Astrocyte of the cerebellum (primary cell): ENCODE measurements at regions not wholly inside any gene's neighbourhood (a gene's known extent, or its start where the extent isn't known, plus 50 kb on each side); places are given as distances from the start of the nearest gene placed in this dataset.
"Not testable (repeated sequence)": the region's sequence is repeated elsewhere in the genome, so short reads cannot be mapped to it uniquely, and the experiment has no call there.

Experiments
- DNase-seq: peaks from one replicate; pipeline ENCODE4 v3.0.0-alpha.2; 2011; ENCODE audit warnings: low read depth
- H3K4me3 ChIP-seq: 2 replicates; pipeline ENCODE4 v1.5.1; 2011; ENCODE audit warnings: mild to moderate bottlenecking, low read depth, low read length, moderate library complexity
- in situ Hi-C: cut with HindIII; loops from 2 replicates; pipeline ENCODE4 v1.10.0; 2017; ENCODE audit warnings: low sequenced_read_pairs
- TF ChIP-seq, protein P1 (sequence below): IDR thresholded peaks from 2 replicates; pipeline ENCODE4 v1.5.1; 2012; ENCODE audit warnings: low read length, low read depth, moderate library complexity, mild to moderate bottlenecking; ENCODE audit errors: missing control alignments

DNA sequence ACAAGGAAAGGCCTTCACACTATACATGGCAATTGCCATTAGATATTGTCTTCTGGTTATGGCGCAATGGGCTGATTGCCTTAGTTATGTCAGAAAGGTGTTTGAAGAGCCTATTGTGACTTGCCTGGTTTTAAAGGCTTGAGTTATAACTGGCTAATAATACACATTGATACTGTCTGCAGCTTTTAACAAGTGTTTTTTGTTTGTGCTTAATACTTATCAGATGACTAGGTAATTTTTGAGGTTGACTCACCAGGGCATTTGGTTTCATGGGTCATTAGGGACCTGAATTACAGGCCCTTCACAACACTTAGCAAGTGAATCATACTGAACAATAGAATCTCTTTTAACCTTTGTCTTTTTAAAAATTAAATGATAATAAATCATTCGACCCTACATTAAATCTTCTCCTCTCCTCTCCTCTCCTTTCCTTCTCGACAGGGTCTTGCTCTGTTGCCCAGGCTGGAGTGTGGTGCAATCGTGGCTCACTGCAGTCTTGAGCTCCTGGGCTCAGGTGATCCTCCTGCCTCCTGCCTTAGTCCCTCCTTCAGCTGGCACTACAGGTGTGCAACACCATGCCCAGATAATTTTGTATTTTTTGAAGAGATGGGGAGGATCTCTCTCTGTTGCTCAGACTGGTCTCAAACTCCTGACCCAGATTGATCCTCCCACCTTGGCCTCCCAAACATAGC lies 196.3 kb downstream of the JCAD start:
- in situ Hi-C loops, result no loop called here
- peak; percentile 92 for DNase-seq
- H3K4me3 ChIP-seq, result no peak overlapping the region
- TF ChIP-seq, protein P1, sequence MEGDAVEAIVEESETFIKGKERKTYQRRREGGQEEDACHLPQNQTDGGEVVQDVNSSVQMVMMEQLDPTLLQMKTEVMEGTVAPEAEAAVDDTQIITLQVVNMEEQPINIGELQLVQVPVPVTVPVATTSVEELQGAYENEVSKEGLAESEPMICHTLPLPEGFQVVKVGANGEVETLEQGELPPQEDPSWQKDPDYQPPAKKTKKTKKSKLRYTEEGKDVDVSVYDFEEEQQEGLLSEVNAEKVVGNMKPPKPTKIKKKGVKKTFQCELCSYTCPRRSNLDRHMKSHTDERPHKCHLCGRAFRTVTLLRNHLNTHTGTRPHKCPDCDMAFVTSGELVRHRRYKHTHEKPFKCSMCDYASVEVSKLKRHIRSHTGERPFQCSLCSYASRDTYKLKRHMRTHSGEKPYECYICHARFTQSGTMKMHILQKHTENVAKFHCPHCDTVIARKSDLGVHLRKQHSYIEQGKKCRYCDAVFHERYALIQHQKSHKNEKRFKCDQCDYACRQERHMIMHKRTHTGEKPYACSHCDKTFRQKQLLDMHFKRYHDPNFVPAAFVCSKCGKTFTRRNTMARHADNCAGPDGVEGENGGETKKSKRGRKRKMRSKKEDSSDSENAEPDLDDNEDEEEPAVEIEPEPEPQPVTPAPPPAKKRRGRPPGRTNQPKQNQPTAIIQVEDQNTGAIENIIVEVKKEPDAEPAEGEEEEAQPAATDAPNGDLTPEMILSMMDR, result no peak

DNA sequence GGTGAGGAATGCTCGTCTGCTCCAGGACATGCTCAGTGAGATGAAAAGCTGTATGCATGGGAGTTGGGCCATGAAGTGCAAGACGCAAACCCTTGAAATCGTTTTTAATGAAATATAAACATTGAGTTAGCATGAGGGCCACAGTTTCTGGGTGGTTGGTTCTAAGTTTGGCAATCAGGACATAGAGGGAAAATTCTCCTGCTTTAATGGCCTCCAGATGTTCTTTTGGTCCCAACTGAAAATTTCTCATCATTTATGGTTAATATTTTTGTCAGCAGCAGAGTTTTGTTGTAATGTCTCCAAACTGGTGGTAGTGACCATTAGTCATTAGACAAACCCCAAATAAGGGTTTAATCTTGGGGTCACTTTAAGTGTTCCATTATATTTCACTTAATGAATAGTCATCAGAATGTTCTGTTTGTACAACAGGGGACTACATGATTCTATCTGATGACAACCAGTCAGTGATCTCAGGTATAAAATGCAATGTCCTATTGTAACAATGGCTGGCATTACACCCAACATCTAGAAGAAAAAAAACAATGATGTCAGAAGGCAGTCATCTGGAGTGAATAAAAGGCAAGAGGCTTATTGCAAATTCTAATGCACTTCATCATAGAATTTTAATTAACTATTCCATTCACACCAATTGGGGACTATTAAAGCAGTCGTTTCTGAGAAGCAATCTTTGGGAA lies 197.4 kb downstream of the JCAD start:
- in situ Hi-C loops, result no loop called here
- DNase-seq, result peak; percentile 89

DNA sequence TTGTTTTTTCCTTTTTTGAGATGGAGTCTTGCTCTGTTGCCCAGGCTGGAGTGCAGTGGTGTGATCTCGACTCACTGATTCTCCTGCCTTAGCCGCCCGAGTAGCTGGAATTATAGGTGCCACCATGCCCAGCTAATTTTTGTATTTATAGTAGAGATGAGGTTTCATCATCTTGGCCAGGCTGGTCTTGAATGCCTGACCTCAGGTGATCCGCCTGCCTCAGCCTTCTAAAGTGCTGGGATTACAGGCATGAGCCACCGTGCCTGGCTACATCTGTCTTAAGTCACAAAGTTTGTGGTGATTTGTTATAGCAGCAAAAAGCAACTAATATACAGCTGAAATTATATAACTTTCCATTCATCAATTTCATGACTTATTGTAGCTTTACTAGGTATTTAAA lies 198.2 kb downstream of the JCAD start:
- DNase-seq, H3K4me3 ChIP-seq, in situ Hi-C loops: not testable (repeated sequence)

More for the DNA sequence above, 197.4 kb downstream of the JCAD start:
- TF ChIP-seq, protein P1, result no peak
- H3K4me3 ChIP-seq, result no peak overlapping the region

DNA sequence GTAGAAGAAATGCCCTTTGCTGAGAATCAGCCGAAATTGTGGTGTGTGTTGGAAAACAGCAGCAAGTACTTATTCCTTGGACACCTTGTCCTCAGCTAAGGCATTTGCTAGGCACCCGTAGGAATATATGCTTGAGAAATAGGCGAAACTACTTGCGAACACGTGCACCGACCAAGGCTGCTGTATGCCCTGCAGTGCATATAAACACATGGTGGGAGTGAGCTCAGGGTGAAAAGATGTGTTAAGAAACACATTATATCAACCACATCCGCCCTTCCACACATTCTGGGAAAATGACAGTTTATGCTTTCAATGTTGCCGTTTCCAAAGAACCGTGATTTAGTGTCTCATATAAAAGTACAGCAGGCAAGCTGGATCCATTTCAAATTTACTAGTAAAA lies 199.2 kb downstream of the JCAD start:
- TF ChIP-seq, protein P1, result no peak
- in situ Hi-C loops, result no loop called here

DNA sequence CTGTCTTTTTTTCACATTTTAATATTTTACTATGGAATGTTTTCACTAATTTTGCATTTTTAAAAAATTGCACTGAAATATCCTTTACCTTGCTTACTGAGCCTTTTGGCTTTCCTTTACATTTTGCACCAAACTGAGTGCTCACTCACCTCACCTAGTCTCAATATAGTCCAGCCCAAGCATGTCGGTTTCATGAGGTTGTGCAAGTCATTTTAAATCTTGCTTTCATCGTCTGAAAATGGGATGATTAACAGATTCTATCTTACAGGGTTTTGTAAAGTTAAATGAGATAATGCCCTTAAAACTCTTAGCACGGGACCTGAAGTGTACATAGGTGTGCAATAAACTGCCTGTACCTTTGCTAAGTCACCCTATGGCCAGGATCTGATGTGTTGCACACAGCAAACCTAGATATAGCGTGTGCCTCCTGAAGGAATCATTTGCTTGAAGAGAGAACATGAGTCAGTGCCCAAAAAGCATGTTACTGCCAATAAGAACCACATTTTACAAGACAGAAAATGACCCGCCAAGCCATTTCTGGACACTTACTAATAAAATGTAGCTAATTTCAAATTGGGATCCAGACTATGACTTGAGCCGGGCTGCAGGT lies 199.8 kb downstream of the JCAD start:
- in situ Hi-C loops, result no loop called here
- TF ChIP-seq, protein P1, result no peak
- no peak overlapping the region for H3K4me3 ChIP-seq
- no peak for DNase-seq

More for the DNA sequence above, 199.2 kb downstream of the JCAD start:
- no peak overlapping the region for H3K4me3 ChIP-seq
- DNase-seq, result no peak

DNA sequence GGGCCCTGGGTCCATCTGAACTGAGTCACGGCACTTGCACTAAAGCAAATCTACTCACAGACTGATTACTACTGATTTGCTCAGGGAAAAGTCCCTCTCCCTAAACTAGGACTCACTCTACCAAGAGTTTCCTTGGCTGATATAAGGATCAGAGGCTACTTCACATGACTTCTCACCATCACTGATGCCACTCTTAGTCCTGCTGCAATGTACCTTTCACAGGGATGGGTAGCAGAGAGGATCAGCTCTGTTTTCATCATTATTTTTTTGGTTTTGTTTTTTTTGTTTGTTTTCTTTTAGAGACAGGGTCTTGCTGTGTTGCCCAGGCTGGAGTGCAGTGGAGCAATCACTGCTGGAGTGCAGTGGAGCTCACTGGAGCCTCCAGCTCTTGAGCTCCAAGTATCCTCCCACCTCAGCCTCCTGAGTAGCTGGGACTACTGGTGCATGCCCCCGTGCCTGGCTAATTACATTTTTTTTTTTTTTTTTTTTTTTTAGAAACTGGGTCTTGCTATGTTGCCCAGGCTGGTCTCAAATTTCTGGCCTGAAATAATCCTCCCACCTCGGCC lies 200.6 kb downstream of the JCAD start:
- in situ Hi-C loops, result no loop called here
- DNase-seq, result no peak
- H3K4me3 ChIP-seq, result no peak overlapping the region

More for the DNA sequence above, 200.6 kb downstream of the JCAD start:
- TF ChIP-seq, protein P1, result no peak
